NCI-H1105 (cell line): ENCODE measurements at regions not wholly inside any gene's neighbourhood (a gene's known extent, or its start where the extent isn't known, plus 50 kb on each side); places are given as distances from the start of the nearest gene placed in this dataset.
"Not testable (repeated sequence)": the region's sequence is repeated elsewhere in the genome, so short reads cannot be mapped to it uniquely, and the experiment has no call there.

Source experiments
- DNase-seq: peaks from one replicate; lab custom pipeline; 2025; lab: John Stamatoyannopoulos, UW

DNA sequence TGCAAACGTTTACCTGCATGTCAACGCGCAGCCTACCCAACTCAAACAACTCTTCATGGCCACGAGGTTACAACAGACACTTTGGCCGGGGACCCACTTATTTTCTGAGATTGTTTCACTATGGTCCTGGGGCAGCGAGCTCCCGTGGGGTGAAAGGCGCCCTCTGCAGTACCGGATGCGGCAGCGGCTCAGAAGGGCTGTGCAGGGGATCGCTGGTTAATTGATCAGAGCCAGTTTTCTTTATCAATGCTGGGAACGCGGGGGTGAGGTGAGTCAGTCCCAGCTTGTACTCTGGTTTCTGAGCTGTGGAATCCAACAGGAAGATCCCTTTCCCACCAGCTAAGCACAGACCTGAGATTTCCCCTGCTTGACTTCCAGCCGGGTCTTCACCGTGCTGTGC is 366.5 kb upstream of the KLF6 start:
- no peak for DNase-seq

DNA sequence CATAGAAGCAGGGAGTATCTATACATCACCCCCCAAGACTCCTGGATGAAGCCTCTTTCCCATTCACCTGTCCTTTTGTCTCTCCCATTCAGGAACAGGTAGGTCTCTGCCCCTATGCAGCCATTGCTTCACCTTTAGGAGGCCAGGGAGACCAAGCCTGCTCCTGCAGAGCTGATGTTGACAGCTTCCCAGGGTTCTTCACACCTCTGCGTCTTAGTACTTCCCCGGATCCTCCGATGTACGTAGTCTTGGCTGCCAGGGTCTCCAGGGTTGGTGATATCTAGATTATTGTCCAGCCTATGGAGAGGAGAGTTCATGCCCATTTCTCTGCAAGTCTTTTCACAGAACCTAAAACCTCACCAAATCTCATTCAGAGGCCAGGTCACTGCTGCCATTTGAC is 365.7 kb upstream of the KLF6 start:
- DNase-seq: no peak

DNA sequence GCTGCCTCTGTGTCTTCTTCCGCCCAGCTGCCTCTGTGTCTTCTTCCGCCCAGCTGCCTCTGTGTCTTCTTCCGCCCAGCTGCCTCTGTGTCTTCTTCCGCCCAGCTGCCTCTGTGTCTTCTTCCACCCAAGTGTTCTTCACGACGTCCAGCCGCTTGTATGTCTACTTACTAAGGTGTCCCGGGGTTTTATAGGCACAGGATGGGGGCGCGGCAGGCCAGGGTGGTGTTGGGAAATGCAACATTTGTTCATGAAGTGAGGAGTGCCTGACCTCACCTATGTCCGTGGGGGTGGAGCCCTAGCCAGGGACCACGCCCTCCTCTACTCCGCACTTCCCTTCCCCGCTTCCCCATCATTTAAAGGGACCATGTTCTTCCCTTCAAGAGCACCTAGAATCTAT is 364.5 kb upstream of the KLF6 start:
- not testable (repeated sequence) for DNase-seq

- no peak for DNase-seq
These were observed 362.2 kb upstream of the KLF6 start for GRCh38 chr10:4147245-4147644.

DNA sequence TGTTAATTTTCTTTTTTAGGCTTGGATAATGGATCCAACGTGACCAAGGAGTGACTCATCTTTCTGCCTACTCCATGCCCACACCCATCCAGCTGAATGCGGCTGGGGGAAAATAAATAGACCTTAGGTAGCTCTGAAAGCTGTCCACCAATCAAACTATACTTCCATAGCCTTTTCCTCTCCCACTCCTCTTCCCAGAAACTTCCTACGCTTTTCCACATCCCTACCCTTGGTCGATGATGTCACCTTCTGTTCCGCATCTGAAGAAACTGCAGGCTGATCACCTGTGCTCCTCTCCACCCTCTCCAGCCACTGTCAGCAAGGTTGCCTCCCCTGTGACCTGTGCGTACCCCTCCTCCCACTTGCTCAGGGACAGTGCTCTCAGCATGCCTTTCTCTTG is 359.8 kb upstream of the KLF6 start:
- DNase-seq: no peak

DNA sequence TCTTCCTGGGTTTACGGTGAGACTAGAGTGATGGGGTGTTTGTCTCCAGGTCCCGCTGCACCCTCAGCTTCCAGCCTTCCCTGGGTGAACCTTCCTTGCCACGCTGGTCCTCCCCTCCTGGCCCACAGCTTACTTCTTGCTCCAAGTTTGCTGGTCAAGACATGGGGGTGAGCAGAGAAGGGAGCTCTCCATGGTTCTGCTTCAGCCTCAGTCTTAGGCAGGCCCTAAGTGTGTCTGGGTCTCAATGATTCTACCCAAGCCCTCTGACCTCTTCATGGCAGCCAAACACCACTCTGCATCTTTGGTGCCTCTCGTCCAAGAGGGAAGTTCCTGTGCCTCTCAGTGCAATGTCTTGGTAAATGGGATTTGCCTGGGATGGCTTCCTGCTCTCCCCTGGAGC is 356.5 kb upstream of the KLF6 start:
- DNase-seq: no peak

DNA sequence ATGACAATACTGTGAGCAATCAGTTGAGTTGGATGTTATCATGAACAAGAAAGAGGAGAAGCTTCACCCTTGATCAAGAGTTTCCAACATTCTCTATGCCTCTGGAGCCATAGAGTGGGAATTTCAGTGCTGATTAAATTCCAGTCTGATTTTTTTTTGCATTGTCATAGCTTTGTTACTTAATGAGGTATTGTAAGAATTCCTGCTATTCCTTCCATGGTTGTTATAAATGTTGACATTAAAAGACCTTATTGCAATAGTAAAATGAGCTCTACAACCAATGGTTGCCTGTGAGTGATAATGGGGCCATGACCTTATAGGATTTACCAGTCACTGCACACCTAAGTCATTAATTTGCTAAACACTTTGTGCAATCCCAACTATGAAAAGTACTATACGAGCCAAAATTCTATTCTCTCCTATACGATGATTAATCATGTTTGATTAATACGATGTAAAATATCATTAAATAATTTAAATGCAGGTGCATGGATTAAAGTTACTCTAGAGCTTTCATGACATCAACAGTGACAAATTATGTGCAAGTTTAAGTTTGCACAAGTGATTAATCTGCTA is 353.2 kb upstream of the KLF6 start:
- no peak for DNase-seq

- DNase-seq: no peak
These were observed 352.3 kb upstream of the KLF6 start for GRCh38 chr10:4137299-4137698.

- DNase-seq: no peak
These were observed 351.1 kb upstream of the KLF6 start for GRCh38 chr10:4136121-4136520.

DNA sequence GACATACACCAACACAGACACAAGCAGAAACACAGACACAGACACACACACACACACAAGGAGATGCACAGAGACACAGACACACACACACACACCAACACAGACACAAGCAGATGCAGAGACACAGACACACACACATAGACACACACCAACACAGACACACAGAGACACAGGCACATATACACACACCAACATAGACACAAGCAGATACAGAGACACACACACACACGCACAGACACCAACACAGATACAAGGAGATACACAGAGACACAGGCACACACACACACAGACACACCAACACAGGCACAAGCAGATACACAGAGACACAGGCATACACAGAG is 347.2 kb upstream of the KLF6 start:
- DNase-seq: no peak

- no peak for DNase-seq
These were observed 346.6 kb upstream of the KLF6 start for GRCh38 chr10:4131407-4132215.

DNA sequence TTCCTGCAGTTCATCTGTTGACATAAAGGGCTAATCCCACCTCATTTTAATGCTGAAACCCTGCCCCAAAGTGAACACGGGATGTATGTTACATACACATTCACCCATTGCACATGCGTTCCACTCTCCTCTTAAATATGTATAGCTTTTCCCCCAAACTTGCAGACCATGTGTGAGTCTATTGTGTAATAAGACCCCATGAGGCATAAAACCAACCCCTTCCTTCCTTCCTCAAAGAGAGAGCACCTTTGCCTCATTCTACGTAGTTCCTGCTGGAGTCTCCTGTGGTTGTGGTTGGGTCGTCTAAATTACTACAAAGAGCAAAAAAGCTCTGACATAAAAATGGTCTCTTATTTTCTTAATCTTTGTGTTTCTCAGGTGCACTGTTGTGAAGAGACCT is 345.7 kb upstream of the KLF6 start:
- DNase-seq: no peak

- no peak for DNase-seq
These were observed 345.0 kb upstream of the KLF6 start for GRCh38 chr10:4129866-4130477.

DNA sequence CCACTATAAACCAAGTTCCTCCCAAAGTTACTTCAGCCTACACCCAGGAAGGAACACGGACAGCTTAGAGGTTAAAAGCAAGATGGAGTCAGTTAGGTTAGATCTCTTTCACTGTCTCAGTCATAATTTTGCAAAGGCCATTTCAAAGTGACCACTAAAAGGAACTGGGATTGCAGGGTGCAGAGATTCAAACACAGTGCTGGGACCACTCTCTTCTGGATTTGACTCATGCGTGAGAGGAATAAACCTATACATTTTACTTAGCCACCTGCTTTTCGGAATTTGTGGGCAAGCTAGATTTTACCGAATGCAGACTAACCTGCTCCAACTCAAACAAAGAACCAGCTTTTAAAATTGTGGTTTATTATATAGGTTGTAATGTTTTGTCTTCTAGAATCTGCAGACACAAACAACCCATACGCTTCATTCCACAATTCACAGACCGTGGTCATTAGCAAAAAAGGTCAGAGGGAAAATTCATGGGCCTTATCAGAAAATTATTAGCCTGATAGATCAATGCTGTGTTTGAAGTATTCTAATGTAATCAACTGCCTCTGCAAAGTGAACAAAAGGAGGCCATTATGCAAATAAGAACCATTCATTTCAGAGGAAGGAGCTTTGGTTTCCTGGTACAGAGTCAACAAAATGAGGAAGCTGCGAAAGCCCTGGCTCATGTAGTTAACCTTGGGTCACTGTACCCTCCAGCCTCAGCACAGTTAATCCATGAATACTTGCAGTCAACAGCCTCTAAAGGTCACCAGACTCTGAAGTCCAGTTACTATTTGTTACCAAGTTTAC is 342.7 kb upstream of the KLF6 start:
- DNase-seq: no peak

GRCh38 chr10:4125776-4126175 is 340.8 kb upstream of the KLF6 start:
- no peak for DNase-seq

DNA sequence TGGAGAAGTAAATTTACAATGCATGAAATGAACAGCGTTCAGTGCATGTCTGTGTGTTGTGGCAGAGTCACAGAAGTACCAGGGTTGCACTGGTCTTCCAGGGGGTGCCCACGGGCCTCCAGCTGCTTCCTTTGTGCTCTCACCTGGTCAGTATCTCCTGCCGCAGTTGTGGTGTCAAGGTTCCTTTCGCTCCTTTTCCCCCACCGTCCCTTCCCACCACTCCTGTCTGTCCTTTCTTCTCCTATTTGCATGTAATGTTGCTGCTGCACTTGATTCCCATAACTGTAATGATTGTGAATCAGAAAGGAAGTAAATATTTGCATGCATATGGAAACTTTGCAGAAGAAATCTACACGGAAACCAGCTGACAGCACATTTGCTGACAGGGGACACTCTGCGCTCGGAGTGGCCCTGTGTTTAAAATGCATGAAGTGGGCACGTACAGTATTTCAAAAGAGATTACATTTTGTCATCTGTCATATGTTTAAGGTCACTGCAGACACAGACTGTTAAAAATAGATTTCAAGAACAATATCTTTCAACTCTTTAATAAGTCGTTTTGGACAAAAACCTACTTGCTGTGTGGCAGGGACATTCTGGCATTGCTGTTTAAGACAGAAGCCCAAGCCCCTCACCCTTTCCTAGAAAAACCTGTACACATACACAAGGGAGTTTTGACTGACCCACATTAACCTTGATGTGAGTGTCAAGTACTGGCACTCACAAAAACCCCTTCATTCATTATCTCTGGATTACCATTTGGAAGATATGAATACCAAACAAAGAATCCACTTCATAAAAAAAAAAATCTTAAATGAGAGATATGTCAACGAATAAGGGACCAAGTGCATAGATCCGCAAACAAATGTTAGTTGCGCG is 336.7 kb upstream of the KLF6 start:
- DNase-seq: no peak

GRCh38 chr10:4120096-4120853 is 335.3 kb upstream of the KLF6 start:
- no peak for DNase-seq

- DNase-seq: no peak
These were observed 334.1 kb upstream of the KLF6 start for GRCh38 chr10:4119107-4119506.

DNA sequence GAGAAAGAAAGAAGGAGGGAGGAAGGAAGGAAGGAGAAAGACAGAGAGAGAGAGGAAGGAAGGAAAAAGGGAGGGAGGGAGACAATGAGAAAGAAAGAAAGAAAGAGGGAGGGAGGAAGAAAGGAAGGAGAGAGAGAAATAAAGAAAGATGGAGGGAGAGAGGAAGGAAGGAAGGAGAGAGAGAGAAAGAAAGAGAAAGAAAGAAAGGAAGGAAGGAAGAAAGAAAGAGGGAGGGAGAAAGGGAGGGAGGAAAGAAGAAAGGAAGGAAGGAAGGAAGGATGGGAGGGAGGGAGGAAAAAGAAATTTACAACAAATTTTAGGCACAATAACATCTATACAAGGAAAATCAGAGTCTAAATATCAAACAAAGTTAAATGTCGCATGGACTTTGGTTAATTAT is 332.6 kb upstream of the KLF6 start:
- no peak for DNase-seq

DNA sequence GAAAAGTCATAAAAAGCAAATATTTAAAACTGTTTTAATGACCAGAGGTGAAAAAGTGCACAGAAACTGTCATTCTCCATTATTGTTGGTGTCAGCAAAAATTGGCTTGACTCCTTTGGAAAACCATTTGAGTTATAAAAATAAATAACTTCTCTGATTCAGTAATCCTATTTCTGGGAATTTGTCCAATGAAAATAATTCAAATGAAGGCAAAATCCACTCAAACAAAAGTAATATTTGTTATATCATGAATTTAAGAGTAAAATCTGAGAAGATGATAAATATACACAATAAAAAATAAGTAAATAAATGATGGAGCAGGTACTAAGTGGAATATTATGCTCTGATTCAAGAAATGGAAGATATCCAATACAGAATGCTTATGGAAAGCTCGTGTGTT is 326.6 kb upstream of the KLF6 start:
- no peak for DNase-seq

- DNase-seq: no peak
These were observed 324.5 kb upstream of the KLF6 start for GRCh38 chr10:4109469-4109868.
